WTC11 (cell line): ENCODE measurements at regions not wholly inside any gene's neighbourhood (a gene's known extent, or its start where the extent isn't known, plus 50 kb on each side); places are given as distances from the start of the nearest gene placed in this dataset.

ENCODE experiments used
- ATAC-seq: fragments of 200-7000 bp; cut with Tn5 transposase; 2 replicates; pipeline ENCODE4 v1.10.0; 2021; ENCODE audit warnings: mild to moderate bottlenecking, moderate library complexity
- CTCF ChIA-PET: fragments of 300-600 bp; sonication (Branson Sonifier 250); formaldehyde crosslinking; loops from one replicate; lab custom pipeline; 2021; ENCODE audit warnings: antibody characterized with exemption; lab: Charles Lee
- POLR2A ChIA-PET: fragments of 350-600 bp; sonication (Branson Sonifier 250); formaldehyde crosslinking; loops from one replicate; lab custom pipeline; 2021; ENCODE audit warnings: antibody characterized with exemption; lab: Charles Lee
- DNase-seq: peaks from one replicate; pipeline ENCODE4 v3.0.0; 2021; ENCODE audit warnings: low spot score
- H3K27ac Mint-ChIP-seq: 2 replicates; pipeline ENCODE4 v1.8.0; 2021; ENCODE audit warnings: mixed read lengths
- H3K27me3 Mint-ChIP-seq: 2 replicates; pipeline ENCODE4 v1.8.0; 2021; ENCODE audit warnings: low read depth, mild to moderate bottlenecking, moderate library complexity, mixed read lengths
- H3K36me3 Mint-ChIP-seq: 2 replicates; pipeline ENCODE4 v1.8.0; 2021; ENCODE audit warnings: mixed read lengths
- H3K4me1 Mint-ChIP-seq: 2 replicates; pipeline ENCODE4 v1.8.0; 2022; ENCODE audit warnings: mixed read lengths
- H3K4me3 Mint-ChIP-seq: 2 replicates; pipeline ENCODE4 v1.8.0; 2021; ENCODE audit warnings: mild to moderate bottlenecking, moderate library complexity, mixed read lengths
- H3K9me3 Mint-ChIP-seq: 2 replicates; pipeline ENCODE4 v1.8.0; 2021; ENCODE audit warnings: mixed read lengths
- ATF1 ChIP-seq: sonication (generic); formaldehyde crosslinking; IDR thresholded peaks from 2 replicates; pipeline ENCODE4 v1.8.1; 2023; ENCODE audit warnings: mild to moderate bottlenecking, moderate library complexity, missing genetic modification reagents
- EMX1 ChIP-seq: fragments of 250-450 bp; sonication (Bioruptor Pico); IDR thresholded peaks from 2 replicates; pipeline ENCODE4 v1.8.0; 2021; ENCODE audit warnings: mild to moderate bottlenecking
- FOXJ3 ChIP-seq: sonication (generic); formaldehyde crosslinking; IDR thresholded peaks from 2 replicates; pipeline ENCODE4 v1.9.0; 2021; ENCODE audit warnings: missing genetic modification reagents, mild to moderate bottlenecking, borderline replicate concordance
- JAZF1 ChIP-seq: fragments of 250-450 bp; sonication (Bioruptor Pico); IDR thresholded peaks from 2 replicates; pipeline ENCODE4 v1.9.0; 2021; ENCODE audit warnings: moderate library complexity, mild to moderate bottlenecking, inconsistent platforms
- MYBL2 ChIP-seq: sonication (generic); formaldehyde crosslinking; IDR thresholded peaks from 2 replicates; pipeline ENCODE4 v1.8.1; 2023; ENCODE audit warnings: mild to moderate bottlenecking, moderate library complexity, missing genetic modification reagents
- SMAD4 ChIP-seq: sonication (generic); formaldehyde crosslinking; IDR thresholded peaks from 2 replicates; pipeline ENCODE4 v1.8.0; 2022; ENCODE audit warnings: mild to moderate bottlenecking, missing genetic modification reagents
- SOX15 ChIP-seq: fragments of 250-450 bp; sonication (Bioruptor Pico); IDR thresholded peaks from 2 replicates; pipeline ENCODE4 v1.9.0; 2021; ENCODE audit warnings: mild to moderate bottlenecking
- SP1 ChIP-seq: sonication (generic); formaldehyde crosslinking; conservative IDR thresholded peaks from 2 replicates; pipeline ENCODE4 v1.8.1; 2022; ENCODE audit warnings: missing genetic modification reagents
- ZNF263 ChIP-seq: sonication (generic); formaldehyde crosslinking; IDR thresholded peaks from 2 replicates; pipeline ENCODE4 v1.8.1; 2022; ENCODE audit warnings: low read depth, mild to moderate bottlenecking, moderate library complexity, missing genetic modification reagents
- ZNF317 ChIP-seq: sonication (generic); formaldehyde crosslinking; IDR thresholded peaks from 2 replicates; pipeline ENCODE4 v1.8.1; 2023; ENCODE audit warnings: low read depth, mild to moderate bottlenecking, moderate library complexity, missing genetic modification reagents, borderline replicate concordance
- TF ChIP-seq, protein P1 (sequence below): fragments of 250-450 bp; sonication (Bioruptor Pico); IDR thresholded peaks from 2 replicates; pipeline ENCODE4 v1.9.0; 2021; ENCODE audit warnings: mild to moderate bottlenecking, borderline replicate concordance
- TF ChIP-seq, protein P2 (sequence below): sonication (generic); formaldehyde crosslinking; IDR thresholded peaks from 2 replicates; pipeline ENCODE4 v1.8.1; 2022; ENCODE audit warnings: missing genetic modification reagents, borderline replicate concordance
- TF ChIP-seq, protein P3 (sequence below): sonication (generic); formaldehyde crosslinking; IDR thresholded peaks from 2 replicates; pipeline ENCODE4 v1.8.1; 2022; ENCODE audit warnings: low read depth, missing genetic modification reagents, borderline replicate concordance
- TF ChIP-seq, protein P4 (sequence below): fragments of 250-450 bp; sonication (Bioruptor Pico); IDR thresholded peaks from 2 replicates; pipeline ENCODE4 v1.8.0; 2021; ENCODE audit warnings: mild to moderate bottlenecking
- TF ChIP-seq, protein P5 (sequence below): sonication (generic); formaldehyde crosslinking; IDR thresholded peaks from 2 replicates; pipeline ENCODE4 v1.8.1; 2022; ENCODE audit warnings: mild to moderate bottlenecking, moderate library complexity, missing genetic modification reagents
- TF ChIP-seq, protein P6 (sequence below): sonication (generic); formaldehyde crosslinking; IDR thresholded peaks from 2 replicates; pipeline ENCODE4 v1.8.0; 2022; ENCODE audit warnings: mild to moderate bottlenecking, missing genetic modification reagents
- TF ChIP-seq, protein P7 (sequence below): fragments of 250-450 bp; sonication (Bioruptor Pico); IDR thresholded peaks from 2 replicates; pipeline ENCODE4 v1.9.0; 2021; ENCODE audit warnings: moderate library complexity, mild to moderate bottlenecking, inconsistent platforms, borderline replicate concordance
- TF ChIP-seq, protein P8 (sequence below): sonication (generic); formaldehyde crosslinking; IDR thresholded peaks from 2 replicates; pipeline ENCODE4 v1.8.1; 2023; ENCODE audit warnings: mild to moderate bottlenecking, missing genetic modification reagents, moderate library complexity
- TF ChIP-seq, protein P9 (sequence below): sonication (generic); formaldehyde crosslinking; IDR thresholded peaks from 2 replicates; pipeline ENCODE4 v1.8.0; 2023; ENCODE audit warnings: missing genetic modification reagents

DNA sequence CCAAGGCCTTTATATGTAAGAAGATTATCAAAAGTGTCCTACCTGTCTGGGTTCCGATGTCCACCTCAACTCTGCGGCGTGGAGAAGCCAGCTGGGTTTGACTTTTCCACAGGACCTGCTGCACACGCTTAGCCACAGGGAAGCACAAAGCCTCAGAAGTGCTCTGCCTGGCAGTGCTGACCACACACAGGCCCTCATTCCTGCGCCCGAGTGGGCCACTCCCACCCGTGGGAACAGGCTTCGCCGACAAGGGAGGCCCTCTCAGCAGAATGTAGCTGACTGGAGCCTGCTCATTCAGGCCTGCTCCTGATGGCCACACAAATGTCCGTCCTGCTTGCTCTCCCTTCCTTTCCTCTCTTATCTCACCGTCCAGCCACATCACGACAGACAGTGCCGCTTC, 221.4 kb upstream of the LRRN1 start:
- DNase-seq, result no peak
- TF ChIP-seq EMX1 (CRISPR knock-in tag) (no peak), SMAD4 (CRISPR knock-in tag) (no peak), ZNF263 (CRISPR knock-in tag) (no peak), JAZF1 (CRISPR knock-in tag) (no peak), SP1 (CRISPR knock-in tag) (no peak), MYBL2 (no peak), FOXJ3 (CRISPR knock-in tag) (no peak), ATF1 (no peak)
- TF ChIP-seq, protein P1, sequence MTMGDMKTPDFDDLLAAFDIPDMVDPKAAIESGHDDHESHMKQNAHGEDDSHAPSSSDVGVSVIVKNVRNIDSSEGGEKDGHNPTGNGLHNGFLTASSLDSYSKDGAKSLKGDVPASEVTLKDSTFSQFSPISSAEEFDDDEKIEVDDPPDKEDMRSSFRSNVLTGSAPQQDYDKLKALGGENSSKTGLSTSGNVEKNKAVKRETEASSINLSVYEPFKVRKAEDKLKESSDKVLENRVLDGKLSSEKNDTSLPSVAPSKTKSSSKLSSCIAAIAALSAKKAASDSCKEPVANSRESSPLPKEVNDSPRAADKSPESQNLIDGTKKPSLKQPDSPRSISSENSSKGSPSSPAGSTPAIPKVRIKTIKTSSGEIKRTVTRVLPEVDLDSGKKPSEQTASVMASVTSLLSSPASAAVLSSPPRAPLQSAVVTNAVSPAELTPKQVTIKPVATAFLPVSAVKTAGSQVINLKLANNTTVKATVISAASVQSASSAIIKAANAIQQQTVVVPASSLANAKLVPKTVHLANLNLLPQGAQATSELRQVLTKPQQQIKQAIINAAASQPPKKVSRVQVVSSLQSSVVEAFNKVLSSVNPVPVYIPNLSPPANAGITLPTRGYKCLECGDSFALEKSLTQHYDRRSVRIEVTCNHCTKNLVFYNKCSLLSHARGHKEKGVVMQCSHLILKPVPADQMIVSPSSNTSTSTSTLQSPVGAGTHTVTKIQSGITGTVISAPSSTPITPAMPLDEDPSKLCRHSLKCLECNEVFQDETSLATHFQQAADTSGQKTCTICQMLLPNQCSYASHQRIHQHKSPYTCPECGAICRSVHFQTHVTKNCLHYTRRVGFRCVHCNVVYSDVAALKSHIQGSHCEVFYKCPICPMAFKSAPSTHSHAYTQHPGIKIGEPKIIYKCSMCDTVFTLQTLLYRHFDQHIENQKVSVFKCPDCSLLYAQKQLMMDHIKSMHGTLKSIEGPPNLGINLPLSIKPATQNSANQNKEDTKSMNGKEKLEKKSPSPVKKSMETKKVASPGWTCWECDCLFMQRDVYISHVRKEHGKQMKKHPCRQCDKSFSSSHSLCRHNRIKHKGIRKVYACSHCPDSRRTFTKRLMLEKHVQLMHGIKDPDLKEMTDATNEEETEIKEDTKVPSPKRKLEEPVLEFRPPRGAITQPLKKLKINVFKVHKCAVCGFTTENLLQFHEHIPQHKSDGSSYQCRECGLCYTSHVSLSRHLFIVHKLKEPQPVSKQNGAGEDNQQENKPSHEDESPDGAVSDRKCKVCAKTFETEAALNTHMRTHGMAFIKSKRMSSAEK (CRISPR knock-in tag), result no peak
- TF ChIP-seq, protein P2, sequence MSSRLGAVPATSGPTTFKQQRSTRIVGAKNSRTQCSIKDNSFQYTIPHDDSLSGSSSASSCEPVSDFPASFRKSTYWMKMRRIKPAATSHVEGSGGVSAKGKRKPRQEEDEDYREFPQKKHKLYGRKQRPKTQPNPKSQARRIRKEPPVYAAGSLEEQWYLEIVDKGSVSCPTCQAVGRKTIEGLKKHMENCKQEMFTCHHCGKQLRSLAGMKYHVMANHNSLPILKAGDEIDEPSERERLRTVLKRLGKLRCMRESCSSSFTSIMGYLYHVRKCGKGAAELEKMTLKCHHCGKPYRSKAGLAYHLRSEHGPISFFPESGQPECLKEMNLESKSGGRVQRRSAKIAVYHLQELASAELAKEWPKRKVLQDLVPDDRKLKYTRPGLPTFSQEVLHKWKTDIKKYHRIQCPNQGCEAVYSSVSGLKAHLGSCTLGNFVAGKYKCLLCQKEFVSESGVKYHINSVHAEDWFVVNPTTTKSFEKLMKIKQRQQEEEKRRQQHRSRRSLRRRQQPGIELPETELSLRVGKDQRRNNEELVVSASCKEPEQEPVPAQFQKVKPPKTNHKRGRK (CRISPR knock-in tag), result no peak
- TF ChIP-seq, protein P3, sequence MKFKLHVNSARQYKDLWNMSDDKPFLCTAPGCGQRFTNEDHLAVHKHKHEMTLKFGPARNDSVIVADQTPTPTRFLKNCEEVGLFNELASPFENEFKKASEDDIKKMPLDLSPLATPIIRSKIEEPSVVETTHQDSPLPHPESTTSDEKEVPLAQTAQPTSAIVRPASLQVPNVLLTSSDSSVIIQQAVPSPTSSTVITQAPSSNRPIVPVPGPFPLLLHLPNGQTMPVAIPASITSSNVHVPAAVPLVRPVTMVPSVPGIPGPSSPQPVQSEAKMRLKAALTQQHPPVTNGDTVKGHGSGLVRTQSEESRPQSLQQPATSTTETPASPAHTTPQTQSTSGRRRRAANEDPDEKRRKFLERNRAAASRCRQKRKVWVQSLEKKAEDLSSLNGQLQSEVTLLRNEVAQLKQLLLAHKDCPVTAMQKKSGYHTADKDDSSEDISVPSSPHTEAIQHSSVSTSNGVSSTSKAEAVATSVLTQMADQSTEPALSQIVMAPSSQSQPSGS (CRISPR knock-in tag), result no peak
- TF ChIP-seq, protein P4, sequence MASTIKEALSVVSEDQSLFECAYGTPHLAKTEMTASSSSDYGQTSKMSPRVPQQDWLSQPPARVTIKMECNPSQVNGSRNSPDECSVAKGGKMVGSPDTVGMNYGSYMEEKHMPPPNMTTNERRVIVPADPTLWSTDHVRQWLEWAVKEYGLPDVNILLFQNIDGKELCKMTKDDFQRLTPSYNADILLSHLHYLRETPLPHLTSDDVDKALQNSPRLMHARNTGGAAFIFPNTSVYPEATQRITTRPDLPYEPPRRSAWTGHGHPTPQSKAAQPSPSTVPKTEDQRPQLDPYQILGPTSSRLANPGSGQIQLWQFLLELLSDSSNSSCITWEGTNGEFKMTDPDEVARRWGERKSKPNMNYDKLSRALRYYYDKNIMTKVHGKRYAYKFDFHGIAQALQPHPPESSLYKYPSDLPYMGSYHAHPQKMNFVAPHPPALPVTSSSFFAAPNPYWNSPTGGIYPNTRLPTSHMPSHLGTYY (CRISPR knock-in tag), result no peak
- TF ChIP-seq, protein P5, sequence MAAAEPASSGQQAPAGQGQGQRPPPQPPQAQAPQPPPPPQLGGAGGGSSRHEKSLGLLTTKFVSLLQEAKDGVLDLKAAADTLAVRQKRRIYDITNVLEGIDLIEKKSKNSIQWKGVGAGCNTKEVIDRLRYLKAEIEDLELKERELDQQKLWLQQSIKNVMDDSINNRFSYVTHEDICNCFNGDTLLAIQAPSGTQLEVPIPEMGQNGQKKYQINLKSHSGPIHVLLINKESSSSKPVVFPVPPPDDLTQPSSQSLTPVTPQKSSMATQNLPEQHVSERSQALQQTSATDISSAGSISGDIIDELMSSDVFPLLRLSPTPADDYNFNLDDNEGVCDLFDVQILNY (CRISPR knock-in tag), result no peak
- TF ChIP-seq, protein P6, sequence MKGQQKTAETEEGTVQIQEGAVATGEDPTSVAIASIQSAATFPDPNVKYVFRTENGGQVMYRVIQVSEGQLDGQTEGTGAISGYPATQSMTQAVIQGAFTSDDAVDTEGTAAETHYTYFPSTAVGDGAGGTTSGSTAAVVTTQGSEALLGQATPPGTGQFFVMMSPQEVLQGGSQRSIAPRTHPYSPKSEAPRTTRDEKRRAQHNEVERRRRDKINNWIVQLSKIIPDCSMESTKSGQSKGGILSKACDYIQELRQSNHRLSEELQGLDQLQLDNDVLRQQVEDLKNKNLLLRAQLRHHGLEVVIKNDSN (CRISPR knock-in tag), result no peak
- TF ChIP-seq, all 79 proteins: peak for 0
- H3K27me3 Mint-ChIP-seq, result peaks cover 2% of the 10 kb centered on the region
- ChIA-PET POLR2A (no interaction called here), CTCF (no interaction called here)
- no peaks in the 10 kb centered on the region for H3K4me1 Mint-ChIP-seq
- no peak for ATAC-seq
- no peak overlapping the region for H3K27ac Mint-ChIP-seq
- peaks cover 47% of the 10 kb centered on the region for H3K9me3 Mint-ChIP-seq
- peaks cover 26% of the 10 kb centered on the region for H3K36me3 Mint-ChIP-seq
- no peak overlapping the region for H3K4me3 Mint-ChIP-seq

DNA sequence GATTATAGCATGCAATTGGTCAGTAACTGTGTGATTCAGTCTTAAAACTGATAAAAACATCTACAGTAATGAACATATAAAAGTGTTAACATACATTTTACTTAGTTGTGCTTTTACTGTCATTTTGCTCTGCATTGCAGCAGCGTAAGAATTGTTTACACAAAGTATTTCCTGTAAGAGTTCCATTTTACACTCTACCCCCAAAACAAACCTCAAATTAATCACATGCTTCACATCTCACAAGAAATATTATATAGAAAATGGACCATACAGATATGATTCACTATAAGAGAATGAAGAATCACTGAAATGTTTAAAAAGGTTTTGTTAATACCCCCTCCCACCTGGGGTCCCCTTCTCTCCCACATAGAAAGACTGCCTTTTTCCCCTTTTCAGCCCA, 225.9 kb upstream of the LRRN1 start:
- H3K4me3 Mint-ChIP-seq, result no peak overlapping the region
- ChIA-PET CTCF (no interaction called here), POLR2A (no interaction called here)
- H3K27ac Mint-ChIP-seq, result no peak overlapping the region
- ATAC-seq (no peak), DNase-seq (no peak)
- H3K36me3 Mint-ChIP-seq, result peaks cover 23% of the 10 kb centered on the region
- H3K4me1 Mint-ChIP-seq, result peaks cover 3% of the 10 kb centered on the region; the same call in 1 of the 2 replicates
- no peaks in the 10 kb centered on the region; the same call in none of the 2 replicates for H3K27me3 Mint-ChIP-seq
- H3K9me3 Mint-ChIP-seq, result peaks cover 44% of the 10 kb centered on the region
- TF ChIP-seq, protein P7, sequence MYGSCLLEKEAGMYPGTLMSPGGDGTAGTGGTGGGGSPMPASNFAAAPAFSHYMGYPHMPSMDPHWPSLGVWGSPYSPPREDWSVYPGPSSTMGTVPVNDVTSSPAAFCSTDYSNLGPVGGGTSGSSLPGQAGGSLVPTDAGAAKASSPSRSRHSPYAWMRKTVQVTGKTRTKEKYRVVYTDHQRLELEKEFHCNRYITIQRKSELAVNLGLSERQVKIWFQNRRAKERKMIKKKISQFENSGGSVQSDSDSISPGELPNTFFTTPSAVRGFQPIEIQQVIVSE (CRISPR knock-in tag), result no peak
- TF ChIP-seq, protein P8, sequence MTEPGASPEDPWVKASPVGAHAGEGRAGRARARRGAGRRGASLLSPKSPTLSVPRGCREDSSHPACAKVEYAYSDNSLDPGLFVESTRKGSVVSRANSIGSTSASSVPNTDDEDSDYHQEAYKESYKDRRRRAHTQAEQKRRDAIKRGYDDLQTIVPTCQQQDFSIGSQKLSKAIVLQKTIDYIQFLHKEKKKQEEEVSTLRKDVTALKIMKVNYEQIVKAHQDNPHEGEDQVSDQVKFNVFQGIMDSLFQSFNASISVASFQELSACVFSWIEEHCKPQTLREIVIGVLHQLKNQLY (CRISPR knock-in tag), result no peak
- TF ChIP-seq ZNF317 (CRISPR knock-in tag) (no peak), SOX15 (no peak)
- TF ChIP-seq, protein P9, sequence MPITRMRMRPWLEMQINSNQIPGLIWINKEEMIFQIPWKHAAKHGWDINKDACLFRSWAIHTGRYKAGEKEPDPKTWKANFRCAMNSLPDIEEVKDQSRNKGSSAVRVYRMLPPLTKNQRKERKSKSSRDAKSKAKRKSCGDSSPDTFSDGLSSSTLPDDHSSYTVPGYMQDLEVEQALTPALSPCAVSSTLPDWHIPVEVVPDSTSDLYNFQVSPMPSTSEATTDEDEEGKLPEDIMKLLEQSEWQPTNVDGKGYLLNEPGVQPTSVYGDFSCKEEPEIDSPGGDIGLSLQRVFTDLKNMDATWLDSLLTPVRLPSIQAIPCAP (CRISPR knock-in tag), result no peak
- TF ChIP-seq, protein P5 (CRISPR knock-in tag), result no peak
